ENCODE measurements at regions not wholly inside any gene's neighbourhood (a gene's known extent, or its start where the extent isn't known, plus 50 kb on each side); places are given as distances from the start of the nearest gene placed in this dataset.
A peak's percentile ranks its signal among the peaks of the same experiment; 100 is the strongest.

DNA sequence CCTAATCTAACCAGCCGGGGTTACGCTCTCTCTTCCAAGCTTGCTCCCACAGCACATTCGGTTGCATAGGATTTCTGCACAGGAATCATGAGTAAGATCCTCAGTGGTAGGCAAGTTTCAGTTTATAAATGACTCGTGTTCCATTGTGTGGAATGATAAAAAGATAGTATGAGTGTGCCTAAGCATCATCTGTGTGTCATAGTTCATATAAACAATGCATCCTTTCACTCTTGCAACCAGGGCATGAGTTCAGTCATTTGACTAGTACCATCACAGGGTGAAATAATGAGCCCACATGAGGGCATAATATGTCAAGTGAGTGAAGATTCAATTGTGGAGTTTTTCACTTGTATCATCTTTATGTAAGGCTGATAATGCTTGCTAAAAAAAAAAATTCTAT is 417.1 kb upstream of the CDH2 start:
- TF ChIP-seq EZH2 (IDR thresholded peaks at IDR 0.05; ENCODE audit: low read length) = no peak
- TF ChIP-seq, protein P1, sequence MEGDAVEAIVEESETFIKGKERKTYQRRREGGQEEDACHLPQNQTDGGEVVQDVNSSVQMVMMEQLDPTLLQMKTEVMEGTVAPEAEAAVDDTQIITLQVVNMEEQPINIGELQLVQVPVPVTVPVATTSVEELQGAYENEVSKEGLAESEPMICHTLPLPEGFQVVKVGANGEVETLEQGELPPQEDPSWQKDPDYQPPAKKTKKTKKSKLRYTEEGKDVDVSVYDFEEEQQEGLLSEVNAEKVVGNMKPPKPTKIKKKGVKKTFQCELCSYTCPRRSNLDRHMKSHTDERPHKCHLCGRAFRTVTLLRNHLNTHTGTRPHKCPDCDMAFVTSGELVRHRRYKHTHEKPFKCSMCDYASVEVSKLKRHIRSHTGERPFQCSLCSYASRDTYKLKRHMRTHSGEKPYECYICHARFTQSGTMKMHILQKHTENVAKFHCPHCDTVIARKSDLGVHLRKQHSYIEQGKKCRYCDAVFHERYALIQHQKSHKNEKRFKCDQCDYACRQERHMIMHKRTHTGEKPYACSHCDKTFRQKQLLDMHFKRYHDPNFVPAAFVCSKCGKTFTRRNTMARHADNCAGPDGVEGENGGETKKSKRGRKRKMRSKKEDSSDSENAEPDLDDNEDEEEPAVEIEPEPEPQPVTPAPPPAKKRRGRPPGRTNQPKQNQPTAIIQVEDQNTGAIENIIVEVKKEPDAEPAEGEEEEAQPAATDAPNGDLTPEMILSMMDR (optimal IDR thresholded peaks at IDR 0.05 in 1 of 3, IDR thresholded peaks at IDR 0.05 in 1 of 3, conservative IDR thresholded peaks at IDR 0.05 in 1 of 3; ENCODE audit: extremely low read depth in 1 of 3, insufficient read depth in 2 of 3, low read length in 3 of 3) = no peak
- no peaks in the 10 kb centered on the region for H3K9me3 ChIP-seq (ENCODE audit: control insufficient read depth, low read depth, low read length)
- no peaks in the 10 kb centered on the region for H3K36me3 ChIP-seq (ENCODE audit: control insufficient read depth in 2 of 2, extremely low read depth in 1 of 2, insufficient read depth in 2 of 2, low read length in 2 of 2)
- DNase-seq (ENCODE audit: low read depth, low spot score) = peak; percentile 15
- no peaks in the 10 kb centered on the region for H3K4me1 ChIP-seq (ENCODE audit: control insufficient read depth, extremely low read depth, insufficient read depth, low read length)
- H4K20me1 ChIP-seq (ENCODE audit: control insufficient read depth, extremely low read depth, insufficient read depth, low read length) = no peaks in the 10 kb centered on the region
- H3K79me2 ChIP-seq (ENCODE audit: control insufficient read depth, insufficient read depth, low read length) = no peaks in the 10 kb centered on the region
- H3K27ac ChIP-seq (ENCODE audit: control insufficient read depth, insufficient read depth, low read length) = no peak overlapping the region
- no peaks in the 10 kb centered on the region for H3K9me1 ChIP-seq (ENCODE audit: control insufficient read depth, extremely low read depth, insufficient read depth, low read length)
- dilution Hi-C loops (cut with MboI; ENCODE audit: extremely low pct_ligation_motif_present, low sequenced_read_pairs) = no loop called here
- no peak overlapping the region for H3K9ac ChIP-seq (ENCODE audit: control insufficient read depth, extremely low read depth, insufficient read depth, low read length)
- no peak overlapping the region for H3K4me2 ChIP-seq (ENCODE audit: control insufficient read depth, extremely low read depth, insufficient read depth, low read depth, low read length)
- peak; percentile 39 for FAIRE-seq
- no peaks in the 10 kb centered on the region for H3K27me3 ChIP-seq (ENCODE audit: control insufficient read depth, extremely low read depth, insufficient read depth, low read length)
- H2AFZ ChIP-seq (ENCODE audit: control insufficient read depth, low read length) = no peak overlapping the region
- H3K4me3 ChIP-seq (ENCODE audit: control insufficient read depth in 2 of 3, extremely low read depth in 1 of 3, insufficient read depth in 2 of 3, low read depth in 1 of 3, low read length in 3 of 3) = no peak overlapping the region

DNA sequence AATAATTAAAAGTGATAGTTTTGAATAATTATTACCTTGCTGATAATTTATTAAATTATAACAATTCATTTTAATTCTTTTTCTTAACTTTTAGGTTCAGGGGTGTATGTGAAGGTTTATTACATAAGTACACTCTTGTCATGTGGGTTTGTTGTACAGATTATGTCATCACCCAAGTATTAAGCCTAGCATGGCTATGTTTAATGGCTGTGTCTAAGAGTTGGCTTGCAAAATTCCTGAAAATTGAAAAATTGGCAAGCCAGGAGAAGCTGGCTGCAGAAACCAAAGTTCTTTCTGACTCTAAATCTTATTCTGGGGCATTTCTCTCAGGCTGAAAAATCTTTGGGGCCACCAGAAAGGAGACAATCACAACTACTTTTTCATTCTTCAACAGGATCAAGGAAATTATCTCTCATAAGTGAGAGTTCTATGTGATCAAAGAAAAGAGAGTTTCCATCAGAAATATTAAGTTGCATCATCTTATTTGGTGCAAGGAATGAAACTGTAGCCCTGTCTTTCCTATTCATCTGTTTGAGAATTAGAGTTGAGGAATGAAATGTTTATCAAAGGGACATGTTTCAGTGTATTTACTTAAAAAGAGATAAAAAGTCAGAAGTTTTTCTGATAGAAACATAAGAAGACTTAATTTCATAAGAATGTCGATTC is 412.1 kb upstream of the CDH2 start:
- dilution Hi-C loops (cut with MboI; ENCODE audit: extremely low pct_ligation_motif_present, low sequenced_read_pairs) = no loop called here
- Histone ChIP-seq H3K27ac (ENCODE audit: control insufficient read depth, insufficient read depth, low read length) (no peak overlapping the region), H3K4me2 (ENCODE audit: control insufficient read depth, extremely low read depth, insufficient read depth, low read depth, low read length) (no peak overlapping the region), H4K20me1 (ENCODE audit: control insufficient read depth, extremely low read depth, insufficient read depth, low read length) (no peaks in the 10 kb centered on the region), H3K4me1 (ENCODE audit: control insufficient read depth, extremely low read depth, insufficient read depth, low read length) (no peaks in the 10 kb centered on the region), H3K9me1 (ENCODE audit: control insufficient read depth, extremely low read depth, insufficient read depth, low read length) (no peaks in the 10 kb centered on the region), H3K36me3 (ENCODE audit: control insufficient read depth in 2 of 2, extremely low read depth in 1 of 2, insufficient read depth in 2 of 2, low read length in 2 of 2) (no peaks in the 10 kb centered on the region), H2AFZ (ENCODE audit: control insufficient read depth, low read length) (no peak overlapping the region), H3K9ac (ENCODE audit: control insufficient read depth, extremely low read depth, insufficient read depth, low read length) (no peak overlapping the region), H3K9me3 (ENCODE audit: control insufficient read depth, low read depth, low read length) (no peaks in the 10 kb centered on the region), H3K27me3 (ENCODE audit: control insufficient read depth, extremely low read depth, insufficient read depth, low read length) (no peaks in the 10 kb centered on the region), H3K79me2 (ENCODE audit: control insufficient read depth, insufficient read depth, low read length) (no peaks in the 10 kb centered on the region), H3K4me3 (ENCODE audit: control insufficient read depth in 2 of 3, extremely low read depth in 1 of 3, insufficient read depth in 2 of 3, low read depth in 1 of 3, low read length in 3 of 3) (no peak overlapping the region)
- FAIRE-seq (no peak), DNase-seq (ENCODE audit: low read depth, low spot score) (no peak)
- TF ChIP-seq, protein P1 (optimal IDR thresholded peaks at IDR 0.05 in 1 of 3, IDR thresholded peaks at IDR 0.05 in 1 of 3, conservative IDR thresholded peaks at IDR 0.05 in 1 of 3; ENCODE audit: extremely low read depth in 1 of 3, insufficient read depth in 2 of 3, low read length in 3 of 3) = no peak
- no peak for TF ChIP-seq EZH2 (IDR thresholded peaks at IDR 0.05; ENCODE audit: low read length)

All from keratinocyte (primary cell).